GM19438 (cell line): ENCODE measurements at regions not wholly inside any gene's neighbourhood (a gene's known extent, or its start where the extent isn't known, plus 50 kb on each side); places are given as distances from the start of the nearest gene placed in this dataset.

Experiments
- ATAC-seq: cut with Tn5 transposase; IDR thresholded peaks from one replicate; pipeline ENCODE4 v1.9.1; 2021; ENCODE audit warnings: low read depth; ENCODE audit not compliant: unreplicated experiment

GRCh38 chr7:17595546-17595945, 297.1 kb downstream of the AHR start:
- no peak for ATAC-seq

- ATAC-seq = no peak
These were observed 299.9 kb downstream of the AHR start for GRCh38 chr7:17598305-17598704.

- ATAC-seq = no peak
These were observed 300.4 kb downstream of the AHR start for GRCh38 chr7:17598846-17599245.

- ATAC-seq = no peak
These were observed 301.4 kb downstream of the AHR start for GRCh38 chr7:17599733-17600339.

GRCh38 chr7:17600340-17600752, 301.9 kb downstream of the AHR start:
- no peak for ATAC-seq

- no peak for ATAC-seq
These were observed 303.5 kb downstream of the AHR start for GRCh38 chr7:17601921-17602320.

GRCh38 chr7:17608114-17608833, 309.8 kb downstream of the AHR start:
- no peak for ATAC-seq

- ATAC-seq = no peak
These were observed 313.2 kb downstream of the AHR start for GRCh38 chr7:17611611-17612010.

GRCh38 chr7:17613338-17614041, 315.0 kb downstream of the AHR start:
- no peak for ATAC-seq

GRCh38 chr7:17617380-17617779, 318.9 kb downstream of the AHR start:
- ATAC-seq = no peak

- no peak for ATAC-seq
These were observed 319.6 kb downstream of the AHR start for GRCh38 chr7:17617857-17618651.

GRCh38 chr7:17618652-17618974, 320.2 kb downstream of the AHR start:
- ATAC-seq = no peak

GRCh38 chr7:17619196-17619818, 320.9 kb downstream of the AHR start:
- no peak for ATAC-seq

GRCh38 chr7:17620566-17620965, 319.7 kb downstream of the SNX13 start:
- no peak for ATAC-seq

- no peak for ATAC-seq
These were observed 317.8 kb downstream of the SNX13 start for GRCh38 chr7:17622451-17622850.

GRCh38 chr7:17623546-17624185, 316.6 kb downstream of the SNX13 start:
- ATAC-seq = no peak

- ATAC-seq = no peak
These were observed 315.9 kb downstream of the SNX13 start for GRCh38 chr7:17624379-17624778.

- ATAC-seq = no peak
These were observed 315.3 kb downstream of the SNX13 start for GRCh38 chr7:17625043-17625442.

- no peak for ATAC-seq
These were observed 314.1 kb downstream of the SNX13 start for GRCh38 chr7:17626235-17626634.

GRCh38 chr7:17631061-17631460, 309.2 kb downstream of the SNX13 start:
- no peak for ATAC-seq
